ENCODE measurements at regions not wholly inside any gene's neighbourhood (a gene's known extent, or its start where the extent isn't known, plus 50 kb on each side); places are given as distances from the start of the nearest gene placed in this dataset.
"Not testable (repeated sequence)": the region's sequence is repeated elsewhere in the genome, so short reads cannot be mapped to it uniquely, and the experiment has no call there.

- no peak overlapping the region for H3K4me3 ChIP-seq (ENCODE audit: low read length)
- H3K27me3 ChIP-seq (ENCODE audit: insufficient read depth, low read depth, low read length), result no peaks in the 10 kb centered on the region
- no peak for TF ChIP-seq EP300 (conservative IDR thresholded peaks at IDR 0.05; ENCODE audit: poor library complexity, severe bottlenecking)
- TF ChIP-seq RAD21 (conservative IDR thresholded peaks at IDR 0.05), result no peak
- no peak for TF ChIP-seq SMC3 (conservative IDR thresholded peaks at IDR 0.05; ENCODE audit: poor library complexity)
- no peak for TF ChIP-seq TAF1 (IDR thresholded peaks at IDR 0.05; ENCODE audit: low read depth)
- no peak for TF ChIP-seq MXI1 (conservative IDR thresholded peaks at IDR 0.05; ENCODE audit: poor library complexity, severe bottlenecking)
- no peak for TF ChIP-seq REST (IDR thresholded peaks at IDR 0.05; ENCODE audit: borderline replicate concordance)
- TF ChIP-seq EZH2 (IDR thresholded peaks at IDR 0.05; ENCODE audit: borderline replicate concordance, insufficient read depth, low read length, poor library complexity, severe bottlenecking), result no peak
- TF ChIP-seq CTCF (IDR thresholded peaks at IDR 0.05; ENCODE audit: poor library complexity, severe bottlenecking), result no peak
- TF ChIP-seq POLR2AphosphoS5 (IDR thresholded peaks at IDR 0.05), result no peak
- H3K36me3 ChIP-seq (ENCODE audit: insufficient read depth, low read length), result no peaks in the 10 kb centered on the region
- no peaks in the 10 kb centered on the region for H3K9me3 ChIP-seq (ENCODE audit: low read length)
- H3K9me2 ChIP-seq (ENCODE audit: insufficient read depth, low read length), result no peaks in the 10 kb centered on the region
- no peak overlapping the region for H2AFZ ChIP-seq (ENCODE audit: low read depth, low read length)
- H3K4me2 ChIP-seq (ENCODE audit: low read length), result no peak overlapping the region
- no peak overlapping the region for H3K9ac ChIP-seq (ENCODE audit: low read length)
- no peaks in the 10 kb centered on the region for H3F3A ChIP-seq (ENCODE audit: insufficient read depth, low read length, poor library complexity, severe bottlenecking)
- no peak overlapping the region for H3K27ac ChIP-seq (ENCODE audit: low read length)
- H4K20me1 ChIP-seq (ENCODE audit: insufficient read depth), result no peaks in the 10 kb centered on the region
- H3K79me2 ChIP-seq (replicated peaks; ENCODE audit: insufficient read depth, low read length), result no peaks in the 10 kb centered on the region
These were observed 184.2 kb upstream of the BET1 start for GRCh38 chr7:94188350-94188749.

GRCh38 chr7:94190599-94191061 is 186.5 kb upstream of the BET1 start:
- TF ChIP-seq SMC3 (conservative IDR thresholded peaks at IDR 0.05; ENCODE audit: poor library complexity), result no peak
- no peak for TF ChIP-seq EP300 (conservative IDR thresholded peaks at IDR 0.05; ENCODE audit: poor library complexity, severe bottlenecking)
- no peak for TF ChIP-seq TAF1 (IDR thresholded peaks at IDR 0.05; ENCODE audit: low read depth)
- no peak for TF ChIP-seq EZH2 (IDR thresholded peaks at IDR 0.05; ENCODE audit: borderline replicate concordance, insufficient read depth, low read length, poor library complexity, severe bottlenecking)
- no peak for TF ChIP-seq MXI1 (conservative IDR thresholded peaks at IDR 0.05; ENCODE audit: poor library complexity, severe bottlenecking)
- TF ChIP-seq REST (IDR thresholded peaks at IDR 0.05; ENCODE audit: borderline replicate concordance), result no peak
- no peak for TF ChIP-seq POLR2AphosphoS5 (IDR thresholded peaks at IDR 0.05)
- TF ChIP-seq RAD21 (conservative IDR thresholded peaks at IDR 0.05), result no peak
- no peak for TF ChIP-seq CTCF (IDR thresholded peaks at IDR 0.05; ENCODE audit: poor library complexity, severe bottlenecking)
- no peaks in the 10 kb centered on the region for H3K27me3 ChIP-seq (ENCODE audit: insufficient read depth, low read depth, low read length)
- H3K4me3 ChIP-seq (ENCODE audit: low read length), result no peak overlapping the region
- no peak overlapping the region for H3K4me2 ChIP-seq (ENCODE audit: low read length)
- no peaks in the 10 kb centered on the region for H3K79me2 ChIP-seq (replicated peaks; ENCODE audit: insufficient read depth, low read length)
- no peaks in the 10 kb centered on the region for H3F3A ChIP-seq (ENCODE audit: insufficient read depth, low read length, poor library complexity, severe bottlenecking)
- no peak overlapping the region for H2AFZ ChIP-seq (ENCODE audit: low read depth, low read length)
- H3K9me2 ChIP-seq (ENCODE audit: insufficient read depth, low read length), result no peaks in the 10 kb centered on the region
- no peak overlapping the region for H3K9ac ChIP-seq (ENCODE audit: low read length)
- no peaks in the 10 kb centered on the region for H3K36me3 ChIP-seq (ENCODE audit: insufficient read depth, low read length)
- H3K9me3 ChIP-seq (ENCODE audit: low read length), result no peaks in the 10 kb centered on the region
- H4K20me1 ChIP-seq (ENCODE audit: insufficient read depth), result no peaks in the 10 kb centered on the region
- no peak overlapping the region for H3K27ac ChIP-seq (ENCODE audit: low read length)

- not testable (repeated sequence) for H3K27me3 ChIP-seq (ENCODE audit: insufficient read depth, low read depth, low read length); H4K20me1 ChIP-seq (ENCODE audit: insufficient read depth)
These were observed 190.3 kb upstream of the BET1 start for GRCh38 chr7:94194426-94194825.

More at GRCh38 chr7:94194426-94194825, 190.3 kb upstream of the BET1 start:
- not testable (repeated sequence) for H3K27ac ChIP-seq (ENCODE audit: low read length); H3K4me2 ChIP-seq (ENCODE audit: low read length); H3K36me3 ChIP-seq (ENCODE audit: insufficient read depth, low read length); H3K9ac ChIP-seq (ENCODE audit: low read length); H3K79me2 ChIP-seq (replicated peaks; ENCODE audit: insufficient read depth, low read length); H2AFZ ChIP-seq (ENCODE audit: low read depth, low read length); H3F3A ChIP-seq (ENCODE audit: insufficient read depth, low read length, poor library complexity, severe bottlenecking); H3K9me2 ChIP-seq (ENCODE audit: insufficient read depth, low read length); H3K9me3 ChIP-seq (ENCODE audit: low read length); H3K4me3 ChIP-seq (ENCODE audit: low read length)
